ENCODE measurements at regions not wholly inside any gene's neighbourhood (a gene's known extent, or its start where the extent isn't known, plus 50 kb on each side); places are given as distances from the start of the nearest gene placed in this dataset.
A peak's percentile ranks its signal among the peaks of the same experiment; 100 is the strongest.

- H3K4me3 ChIP-seq (ENCODE audit: low read depth, low read length): no peak overlapping the region
These were observed 68.4 kb upstream of the PTGR2 start for GRCh38 chr14:73783107-73783727.

DNA sequence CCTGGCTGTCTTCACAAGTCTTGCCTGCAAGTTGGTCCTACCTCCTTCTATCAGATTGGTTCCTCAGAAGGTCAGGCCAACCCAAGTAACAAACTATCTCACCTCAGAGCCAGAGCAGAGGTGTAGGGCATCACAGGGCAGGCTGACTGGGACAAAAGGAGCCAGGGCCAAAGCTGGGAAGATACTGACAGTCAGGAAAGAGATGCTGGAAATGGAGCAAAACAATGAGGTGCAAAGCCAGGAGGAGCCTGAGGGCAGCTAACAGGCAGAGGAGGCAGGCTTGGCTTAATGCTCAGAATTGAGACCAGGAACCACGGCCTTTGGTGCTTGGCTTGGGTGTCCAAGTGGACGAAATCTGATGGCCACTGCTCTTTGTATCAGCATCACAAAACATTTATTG lies 68.4 kb upstream of the PNMA1 start:
- H3K4me3 ChIP-seq (ENCODE audit: low read depth, low read length): no peak overlapping the region
- DNase-seq (ENCODE audit: low read depth): no peak

More at GRCh38 chr14:73783107-73783727, 68.4 kb upstream of the PTGR2 start:
- no peak for DNase-seq (ENCODE audit: low read depth)

DNA sequence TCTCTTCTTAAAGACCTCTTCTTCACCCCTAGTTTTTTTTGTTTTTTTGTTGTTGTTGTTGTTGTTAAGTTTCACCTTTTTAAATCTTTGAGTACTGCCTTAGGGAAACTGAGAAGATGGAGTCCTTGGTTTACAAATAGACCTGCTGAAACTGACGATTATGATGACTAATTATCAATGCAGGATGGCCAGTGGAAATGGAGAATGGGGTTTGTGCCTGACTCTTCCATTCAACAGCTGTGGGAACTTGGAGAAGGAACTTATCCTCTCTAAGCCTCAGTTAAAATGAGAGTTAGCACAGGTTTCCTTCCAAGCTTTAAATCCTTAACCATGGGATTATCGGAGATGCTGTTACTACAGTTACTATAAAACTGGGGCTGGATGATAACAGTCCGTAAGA lies 66.7 kb upstream of the PNMA1 start:
- H3K4me3 ChIP-seq (ENCODE audit: low read depth, low read length): no peak overlapping the region
- DNase-seq (ENCODE audit: low read depth): no peak

DNA sequence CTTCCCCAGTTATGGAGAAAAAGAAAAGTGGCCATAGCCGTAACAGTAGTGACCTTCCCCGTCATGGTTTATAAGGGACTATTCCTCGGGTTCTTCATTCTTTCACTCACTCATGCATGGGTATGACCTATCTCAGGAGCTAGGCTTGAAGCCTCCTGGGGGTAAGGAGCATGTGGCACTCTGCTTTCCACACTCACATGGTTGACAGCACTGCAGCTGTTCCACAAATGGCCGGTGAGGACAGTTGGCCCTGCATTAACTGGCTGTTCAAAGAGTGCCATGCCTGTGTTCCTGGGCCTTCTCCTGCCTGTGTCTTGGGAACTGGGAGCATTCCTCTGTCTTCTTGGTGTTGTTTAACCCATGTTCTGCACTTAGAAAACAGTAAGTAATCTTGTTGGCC lies 66.2 kb upstream of the PNMA1 start:
- no peak for DNase-seq (ENCODE audit: low read depth)

GRCh38 chr14:73778736-73779135 lies 64.6 kb upstream of the PNMA1 start:
- no peak for DNase-seq (ENCODE audit: low read depth)
- H3K4me3 ChIP-seq (ENCODE audit: low read depth, low read length): no peak overlapping the region

More for the DNA sequence above, 66.2 kb upstream of the PNMA1 start:
- H3K4me3 ChIP-seq (ENCODE audit: low read depth, low read length): no peak overlapping the region

GRCh38 chr14:73777420-73777819 lies 63.2 kb upstream of the PNMA1 start:
- no peak for DNase-seq (ENCODE audit: low read depth)
- H3K4me3 ChIP-seq (ENCODE audit: low read depth, low read length): no peak overlapping the region

DNA sequence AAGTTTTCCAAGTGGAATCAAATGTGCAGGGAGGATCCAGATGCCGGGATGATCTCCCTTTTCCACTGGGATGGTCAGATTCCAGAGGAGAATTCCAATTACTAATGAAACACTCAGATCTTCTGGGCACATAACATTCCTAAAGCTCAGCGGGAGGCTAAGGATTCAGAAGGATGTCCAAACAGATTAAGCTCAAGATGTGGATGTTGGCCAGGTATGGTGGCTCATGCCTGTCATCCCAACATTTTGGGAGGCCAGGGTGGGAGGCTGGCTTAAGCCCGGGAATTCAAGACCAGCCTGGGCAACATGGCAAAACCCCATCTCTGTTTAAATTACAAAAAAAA lies 62.0 kb upstream of the PNMA1 start:
- no peak overlapping the region for H3K4me3 ChIP-seq (ENCODE audit: low read depth, low read length)
- DNase-seq (ENCODE audit: low read depth): no peak

- no peak overlapping the region for H3K4me3 ChIP-seq (ENCODE audit: low read depth, low read length)
These were observed 61.4 kb upstream of the PNMA1 start for GRCh38 chr14:73775339-73776193.

DNA sequence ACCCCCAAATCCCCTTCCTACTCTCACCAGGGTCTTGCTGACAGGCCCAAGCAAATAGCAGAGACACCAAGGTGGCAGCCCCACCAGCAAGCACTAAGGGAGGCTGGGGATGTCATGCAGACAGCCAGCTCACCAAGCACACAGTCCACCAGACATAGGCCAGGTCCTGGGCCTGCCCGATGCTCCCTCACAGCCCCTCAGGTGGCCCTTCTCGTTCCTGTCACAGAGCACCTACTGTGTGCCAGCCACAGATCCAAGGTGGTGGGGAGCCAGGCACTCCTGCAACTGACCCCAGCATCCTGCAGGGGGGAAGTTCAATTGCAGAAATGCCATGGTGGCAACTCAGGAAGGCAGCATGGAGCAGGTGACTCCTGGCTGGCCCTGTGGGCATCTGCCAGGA lies 60.5 kb upstream of the PNMA1 start:
- no peak overlapping the region for H3K4me3 ChIP-seq (ENCODE audit: low read depth, low read length)
- DNase-seq (ENCODE audit: low read depth): no peak

More at GRCh38 chr14:73775339-73776193, 61.4 kb upstream of the PNMA1 start:
- no peak for DNase-seq (ENCODE audit: low read depth)

- no peak for DNase-seq (ENCODE audit: low read depth)
- no peak overlapping the region for H3K4me3 ChIP-seq (ENCODE audit: low read depth, low read length)
These were observed 60.0 kb upstream of the PNMA1 start for GRCh38 chr14:73774241-73774570.

GRCh38 chr14:73773441-73774240 lies 59.5 kb upstream of the PNMA1 start:
- H3K4me3 ChIP-seq (ENCODE audit: low read depth, low read length): no peak overlapping the region
- no peak for DNase-seq (ENCODE audit: low read depth)

- no peak overlapping the region for H3K4me3 ChIP-seq (ENCODE audit: low read depth, low read length)
These were observed 57.9 kb upstream of the PNMA1 start for GRCh38 chr14:73771848-73772638.

DNA sequence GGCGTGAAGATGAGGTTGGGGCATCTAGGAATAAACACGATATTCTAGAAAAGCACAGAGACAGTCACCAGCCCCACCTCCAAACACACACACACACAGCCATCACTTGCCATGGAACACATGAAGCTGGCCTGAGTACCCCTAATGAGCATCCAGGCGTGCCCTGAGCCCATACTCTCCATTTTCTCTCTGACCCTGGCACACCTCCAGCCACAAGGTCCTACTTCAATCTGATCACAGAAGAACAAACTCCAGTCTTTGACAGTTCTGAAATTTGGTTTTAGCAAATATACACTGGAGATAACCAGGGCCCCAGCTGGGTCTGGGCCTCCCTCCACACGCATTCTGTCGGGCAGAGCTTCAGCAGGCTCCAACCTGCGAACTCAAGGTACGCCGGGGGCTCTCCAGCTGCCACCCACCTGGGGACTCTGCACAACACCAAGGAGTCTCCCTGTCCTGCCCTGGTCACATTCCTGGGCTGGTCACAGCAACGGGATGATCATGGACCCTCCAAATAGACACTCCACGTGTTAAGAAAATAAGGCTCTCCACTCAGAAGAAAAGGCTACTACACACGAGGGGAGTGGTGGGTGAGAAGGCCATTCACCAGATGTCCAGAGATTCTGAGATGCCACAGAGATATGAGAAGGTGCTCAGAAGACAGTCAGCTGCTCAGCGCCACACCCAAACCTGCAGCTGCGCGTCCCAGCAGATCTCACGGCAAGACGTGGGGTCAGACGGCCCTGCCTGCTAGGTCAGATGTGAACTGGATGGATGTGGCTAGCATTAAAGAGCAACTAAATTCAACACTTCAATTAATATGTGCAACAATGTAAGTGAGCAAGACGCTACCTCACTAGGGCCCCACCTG lies 57.0 kb upstream of the PNMA1 start:
- H3K4me3 ChIP-seq (ENCODE audit: low read depth, low read length): no peak overlapping the region

More at GRCh38 chr14:73771848-73772638, 57.9 kb upstream of the PNMA1 start:
- DNase-seq (ENCODE audit: low read depth): no peak

GRCh38 chr14:73768107-73768506 lies 53.9 kb upstream of the PNMA1 start:
- DNase-seq (ENCODE audit: low read depth): no peak
- H3K4me3 ChIP-seq (ENCODE audit: low read depth, low read length): no peak overlapping the region

More for the DNA sequence above, 57.0 kb upstream of the PNMA1 start:
- DNase-seq (ENCODE audit: low read depth): no peak

DNA sequence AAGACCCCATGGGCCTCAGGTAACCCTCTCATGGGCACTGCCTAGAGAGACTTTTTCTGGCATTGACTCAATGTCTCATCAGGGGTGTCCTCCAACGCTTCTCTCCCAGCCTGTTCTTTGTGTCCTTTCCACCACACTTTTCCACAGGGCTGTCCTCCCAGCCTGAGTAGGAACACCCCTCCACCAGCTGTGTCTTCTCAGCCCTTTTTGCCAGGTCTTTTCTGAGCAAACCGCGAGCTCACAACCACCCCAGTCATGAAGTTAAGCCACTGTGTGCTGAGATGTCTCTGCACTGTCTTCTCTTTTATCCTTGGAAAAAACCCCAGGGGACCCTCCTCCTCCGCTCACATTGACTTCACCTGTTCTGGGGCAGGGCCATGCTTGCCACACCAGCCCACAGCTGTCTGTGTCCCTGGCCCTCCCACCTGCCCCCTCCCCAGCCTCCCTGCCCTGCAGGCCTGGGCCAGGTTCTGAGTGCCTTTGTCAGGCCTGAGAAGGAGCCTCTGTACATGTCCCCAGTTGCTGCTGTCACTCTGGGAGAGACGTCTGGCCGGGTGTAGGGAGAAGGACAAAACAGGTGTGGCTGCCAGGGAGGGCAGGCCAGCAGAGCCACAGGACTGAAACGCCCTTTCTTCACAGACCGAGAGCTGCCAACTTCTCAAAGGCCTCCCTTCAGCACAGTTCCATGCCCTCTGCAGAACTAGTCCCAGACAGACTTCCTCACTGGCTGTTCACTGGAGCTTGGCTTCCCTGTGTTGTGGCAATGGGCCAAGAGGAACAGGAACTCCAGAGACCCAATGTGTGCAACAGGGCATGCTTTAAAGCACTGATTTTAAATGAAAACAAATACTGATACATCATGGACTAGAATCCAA lies 50.5 kb upstream of the PNMA1 start:
- DNase-seq (ENCODE audit: low read depth): peak; percentile 79
- H3K4me3 ChIP-seq (ENCODE audit: low read depth, low read length): no peak overlapping the region

All from skeletal muscle cell (primary cell).